Karpas-422 (cell line): ENCODE measurements at regions not wholly inside any gene's neighbourhood (a gene's known extent, or its start where the extent isn't known, plus 50 kb on each side); places are given as distances from the start of the nearest gene placed in this dataset.
A peak's percentile ranks its signal among the peaks of the same experiment; 100 is the strongest.

Source experiments
- DNase-seq: peaks from one replicate; pipeline ENCODE4 v3.0.0-alpha.2; 2015
- H2AFZ ChIP-seq: fragments of 200-600 bp; sonication (generic); 2 replicates; pipeline ENCODE4 v1.6.1; 2014; ENCODE audit warnings: antibody characterized with exemption, low read length, mixed read lengths
- H3K27ac ChIP-seq: fragments of 200-600 bp; sonication (generic); 2 replicates; pipeline ENCODE4 v1.5.1; 2014; ENCODE audit warnings: mild to moderate bottlenecking, low read length, moderate library complexity
- H3K27me3 ChIP-seq: fragments of 200-600 bp; sonication (generic); 2 replicates; pipeline ENCODE4 v1.6.1; 2014; ENCODE audit warnings: low read length, mixed read lengths
- H3K36me3 ChIP-seq: fragments of 200-600 bp; sonication (generic); 2 replicates; pipeline ENCODE4 v1.6.1; 2014; ENCODE audit warnings: low read length, mixed read lengths; ENCODE audit not compliant: insufficient read depth
- H3K4me1 ChIP-seq: fragments of 200-600 bp; sonication (generic); 2 replicates; pipeline ENCODE4 v1.6.1; 2014; ENCODE audit warnings: mild to moderate bottlenecking, low read length, mixed read lengths
- H3K4me2 ChIP-seq: fragments of 200-600 bp; sonication (generic); 2 replicates; pipeline ENCODE4 v1.6.1; 2014; ENCODE audit warnings: low read length, low read depth, mild to moderate bottlenecking; ENCODE audit not compliant: poor library complexity, severe bottlenecking
- H3K4me3 ChIP-seq: fragments of 200-600 bp; sonication (generic); 2 replicates; pipeline ENCODE4 v1.5.1; 2014; ENCODE audit warnings: mild to moderate bottlenecking, antibody characterized with exemption, low read length, mixed read lengths
- H3K79me2 ChIP-seq: fragments of 200-600 bp; sonication (generic); 2 replicates; pipeline ENCODE4 v1.6.1; 2014; ENCODE audit warnings: mild to moderate bottlenecking, low read length, mixed read lengths
- H3K9ac ChIP-seq: fragments of 200-600 bp; sonication (generic); 2 replicates; pipeline ENCODE4 v1.6.0; 2014; ENCODE audit warnings: low read length
- H3K9me2 ChIP-seq: fragments of 200-600 bp; sonication (generic), shearing (Covaris generic); replicated peaks from 2 replicates; pipeline ENCODE4 v1.6.0; 2014; ENCODE audit warnings: mild to moderate bottlenecking, low read length, moderate library complexity; ENCODE audit not compliant: insufficient read depth
- H3K9me3 ChIP-seq: fragments of 300-700, 200-600 bp; sonication (generic); 2 replicates; pipeline ENCODE4 v1.6.1; 2014; ENCODE audit warnings: low read length, mixed read lengths
- H4K20me1 ChIP-seq: fragments of 200-600 bp; sonication (generic); 2 replicates; pipeline ENCODE4 v1.6.1; 2014; ENCODE audit warnings: mild to moderate bottlenecking, antibody characterized with exemption, low read length, low read depth; ENCODE audit not compliant: insufficient read depth

- H2AFZ ChIP-seq: no peak overlapping the region
- H3K36me3 ChIP-seq: no peaks in the 10 kb centered on the region
- no peaks in the 10 kb centered on the region for H3K27me3 ChIP-seq
- no peak overlapping the region for H3K4me2 ChIP-seq
- no peaks in the 10 kb centered on the region for H3K9me2 ChIP-seq
- no peaks in the 10 kb centered on the region for H3K4me1 ChIP-seq
- no peak overlapping the region for H3K4me3 ChIP-seq
- H3K27ac ChIP-seq: no peak overlapping the region
- H3K79me2 ChIP-seq: no peaks in the 10 kb centered on the region
- no peaks in the 10 kb centered on the region for H3K9me3 ChIP-seq
- DNase-seq: no peak
- no peaks in the 10 kb centered on the region for H4K20me1 ChIP-seq
- no peak overlapping the region for H3K9ac ChIP-seq
These were observed 729.4 kb downstream of the HACE1 start for GRCh38 chr6:104130343-104130742.

- Histone ChIP-seq H3K9me2 (no peaks in the 10 kb centered on the region), H3K4me3 (no peak overlapping the region), H3K79me2 (no peaks in the 10 kb centered on the region)
These were observed 733.3 kb downstream of the HACE1 start for GRCh38 chr6:104126315-104127005.

GRCh38 chr6:104123227-104123626, 736.5 kb downstream of the HACE1 start:
- Histone ChIP-seq H4K20me1 (no peaks in the 10 kb centered on the region), H3K9ac (no peak overlapping the region), H3K4me2 (no peak overlapping the region), H3K9me3 (no peaks in the 10 kb centered on the region), H3K4me1 (no peaks in the 10 kb centered on the region), H3K27ac (no peak overlapping the region), H3K4me3 (no peak overlapping the region), H3K79me2 (no peaks in the 10 kb centered on the region), H2AFZ (no peak overlapping the region), H3K36me3 (no peaks in the 10 kb centered on the region), H3K27me3 (no peaks in the 10 kb centered on the region), H3K9me2 (no peaks in the 10 kb centered on the region)
- no peak for DNase-seq

More at GRCh38 chr6:104126315-104127005, 733.3 kb downstream of the HACE1 start:
- H3K36me3 ChIP-seq: no peaks in the 10 kb centered on the region
- no peaks in the 10 kb centered on the region for H4K20me1 ChIP-seq
- no peak overlapping the region for H2AFZ ChIP-seq
- H3K4me2 ChIP-seq: no peak overlapping the region
- H3K27ac ChIP-seq: no peak overlapping the region
- no peaks in the 10 kb centered on the region for H3K27me3 ChIP-seq
- no peaks in the 10 kb centered on the region for H3K4me1 ChIP-seq
- H3K9ac ChIP-seq: no peak overlapping the region
- no peaks in the 10 kb centered on the region for H3K9me3 ChIP-seq
- DNase-seq: no peak

- no peak overlapping the region for H2AFZ ChIP-seq
- H3K27me3 ChIP-seq: no peaks in the 10 kb centered on the region
- no peak overlapping the region for H3K4me2 ChIP-seq
- H3K4me3 ChIP-seq: no peak overlapping the region
- no peaks in the 10 kb centered on the region for H3K36me3 ChIP-seq
- H3K79me2 ChIP-seq: no peaks in the 10 kb centered on the region
- H3K9ac ChIP-seq: no peak overlapping the region
- H3K27ac ChIP-seq: no peak overlapping the region
- no peaks in the 10 kb centered on the region for H3K9me3 ChIP-seq
- no peak for DNase-seq
- H3K4me1 ChIP-seq: no peaks in the 10 kb centered on the region
- no peaks in the 10 kb centered on the region for H4K20me1 ChIP-seq
- H3K9me2 ChIP-seq: no peaks in the 10 kb centered on the region
These were observed 741.4 kb downstream of the HACE1 start for GRCh38 chr6:104118274-104118673.

GRCh38 chr6:104109806-104110205, 749.9 kb downstream of the HACE1 start:
- Histone ChIP-seq H3K79me2 (no peaks in the 10 kb centered on the region), H3K36me3 (no peaks in the 10 kb centered on the region), H2AFZ (no peak overlapping the region), H3K9me2 (no peaks in the 10 kb centered on the region), H3K4me1 (no peaks in the 10 kb centered on the region), H3K27me3 (no peaks in the 10 kb centered on the region), H3K27ac (no peak overlapping the region), H3K9me3 (no peaks in the 10 kb centered on the region), H3K9ac (no peak overlapping the region), H4K20me1 (no peaks in the 10 kb centered on the region), H3K4me2 (no peak overlapping the region), H3K4me3 (no peak overlapping the region)
- no peak for DNase-seq

GRCh38 chr6:104108634-104109033, 751.1 kb downstream of the HACE1 start:
- Histone ChIP-seq H3K79me2 (no peaks in the 10 kb centered on the region), H3K9ac (no peak overlapping the region), H3K4me3 (no peak overlapping the region), H3K4me2 (no peak overlapping the region), H3K36me3 (no peaks in the 10 kb centered on the region), H3K9me3 (no peaks in the 10 kb centered on the region), H4K20me1 (no peaks in the 10 kb centered on the region), H2AFZ (no peak overlapping the region), H3K27me3 (no peaks in the 10 kb centered on the region), H3K9me2 (no peaks in the 10 kb centered on the region), H3K27ac (no peak overlapping the region), H3K4me1 (no peaks in the 10 kb centered on the region)
- DNase-seq: no peak

- H3K36me3 ChIP-seq: no peaks in the 10 kb centered on the region
- no peak overlapping the region for H3K4me3 ChIP-seq
- H4K20me1 ChIP-seq: no peaks in the 10 kb centered on the region
- H2AFZ ChIP-seq: no peak overlapping the region
- H3K9me3 ChIP-seq: no peaks in the 10 kb centered on the region
- no peaks in the 10 kb centered on the region for H3K79me2 ChIP-seq
- no peak overlapping the region for H3K4me2 ChIP-seq
- no peak overlapping the region for H3K9ac ChIP-seq
- 0 out of 2 replicates have a peak, but pooled peaks cover 4% of the 10 kb centered on the region for H3K9me2 ChIP-seq
- no peak overlapping the region for H3K27ac ChIP-seq
- no peak for DNase-seq
- H3K27me3 ChIP-seq: no peaks in the 10 kb centered on the region
- H3K4me1 ChIP-seq: no peaks in the 10 kb centered on the region
These were observed 763.9 kb downstream of the HACE1 start for GRCh38 chr6:104095661-104096416.

- Histone ChIP-seq H3K36me3 (no peaks in the 10 kb centered on the region), H3K9ac (no peak overlapping the region), H3K9me2 (0 out of 2 replicates have a peak, but pooled peaks cover 4% of the 10 kb centered on the region), H3K9me3 (no peaks in the 10 kb centered on the region), H4K20me1 (no peaks in the 10 kb centered on the region), H2AFZ (no peak overlapping the region), H3K4me3 (no peak overlapping the region), H3K79me2 (no peaks in the 10 kb centered on the region), H3K4me1 (peaks cover 7% of the 10 kb centered on the region; the same call in 1 of the 2 replicates), H3K27me3 (no peaks in the 10 kb centered on the region), H3K4me2 (no peak overlapping the region), H3K27ac (no peak overlapping the region)
- peak; percentile 66 for DNase-seq
These were observed 772.0 kb downstream of the HACE1 start for GRCh38 chr6:104087765-104088164.
